IMR-90 (cell line): ENCODE measurements at regions not wholly inside any gene's neighbourhood (a gene's known extent, or its start where the extent isn't known, plus 50 kb on each side); places are given as distances from the start of the nearest gene placed in this dataset.

Source experiments
- ATAC-seq: fragments of 200-7000 bp; cut with Tn5 transposase; 2 replicates; pipeline ENCODE4 v1.9.1; 2020; ENCODE audit warnings: low read depth, mild to moderate bottlenecking, moderate library complexity
- BruUV-seq: library from RNA; stranded (reverse); fragments of 400-500 nt; replicated peaks from 2 replicates; lab custom pipeline; 2021; lab: Mats Ljungman, UMichigan
- CTCF ChIA-PET: fragments of 300-600 bp; formaldehyde crosslinking; extraction: SDS; loops from one replicate; lab custom pipeline; 2021; ENCODE audit warnings: antibody characterized with exemption; lab: Yijun Ruan, JAX
- POLR2A ChIA-PET: fragments of 300-600 bp; sonication (Branson Sonifier 250); formaldehyde crosslinking; loops from one replicate; lab custom pipeline; 2022; ENCODE audit warnings: antibody characterized with exemption; ENCODE audit not compliant: unreplicated experiment; lab: Charles Lee
- DNase-seq: peaks from one replicate; pipeline ENCODE4 v3.0.0; 2013
- H2AFZ ChIP-seq: replicated peaks from 2 replicates; pipeline ENCODE3; 2013; ENCODE audit warnings: low read length, mild to moderate bottlenecking; ENCODE audit not compliant: poor library complexity
- H2AK5ac ChIP-seq: 2 replicates; pipeline ENCODE4 v1.6.1; 2013; ENCODE audit warnings: low read depth, low read length, inconsistent platforms
- H2AK9ac ChIP-seq: replicated peaks from 2 replicates; pipeline ENCODE3; 2013; ENCODE audit warnings: mild to moderate bottlenecking, low read depth, low read length, moderate library complexity; ENCODE audit not compliant: poor library complexity
- H2BK120ac ChIP-seq: 2 replicates; pipeline ENCODE4 v1.6.1; 2013; ENCODE audit warnings: low read depth, low read length, inconsistent platforms
- H2BK15ac ChIP-seq: 3 replicates; pipeline ENCODE4 v1.6.1; 2013; ENCODE audit warnings: low read depth, low read length, inconsistent platforms
- H2BK20ac ChIP-seq: 2 replicates; pipeline ENCODE4 v1.6.1; 2013; ENCODE audit warnings: low read depth, mild to moderate bottlenecking, inconsistent platforms, low read length, moderate library complexity
- H2BK5ac ChIP-seq: 2 replicates; pipeline ENCODE4 v1.6.1; 2013; ENCODE audit warnings: mild to moderate bottlenecking, low read depth, low read length, inconsistent platforms; ENCODE audit not compliant: poor library complexity, severe bottlenecking
- H3K14ac ChIP-seq: replicated peaks from 2 replicates; pipeline ENCODE4 v1.6.1; 2013; ENCODE audit warnings: low read depth, low read length, inconsistent platforms
- H3K18ac ChIP-seq: 2 replicates; pipeline ENCODE4 v1.6.1; 2013; ENCODE audit warnings: low read depth, low read length, control low read depth
- H3K23ac ChIP-seq: 2 replicates; pipeline ENCODE4 v1.6.1; 2013; ENCODE audit warnings: low read depth, low read length, inconsistent platforms
- H3K27ac ChIP-seq: 2 replicates; pipeline ENCODE4 v1.5.1; 2013; ENCODE audit warnings: mild to moderate bottlenecking, control low read depth, low read length; ENCODE audit not compliant: insufficient read depth
- H3K27me3 ChIP-seq: 2 replicates; pipeline ENCODE4 v1.6.1; 2013; ENCODE audit warnings: low read length; ENCODE audit not compliant: control insufficient read depth, insufficient read depth
- H3K36me3 ChIP-seq: 2 replicates; pipeline ENCODE4 v1.6.1; 2013; ENCODE audit warnings: low read length, mixed read lengths; ENCODE audit not compliant: control insufficient read depth, insufficient read depth
- H3K4ac ChIP-seq: 2 replicates; pipeline ENCODE4 v1.6.1; 2013; ENCODE audit warnings: low read depth, low read length, inconsistent platforms
- H3K4me1 ChIP-seq: 2 replicates; pipeline ENCODE4 v1.6.1; 2013; ENCODE audit warnings: low read length, mixed read lengths; ENCODE audit not compliant: control insufficient read depth, insufficient read depth
- H3K4me2 ChIP-seq: 2 replicates; pipeline ENCODE4 v1.6.1; 2013; ENCODE audit warnings: low read depth, mild to moderate bottlenecking, control low read depth, low read length, moderate library complexity
- H3K4me3 ChIP-seq: 2 replicates; pipeline ENCODE4 v1.5.1; 2013; ENCODE audit warnings: low read depth, mild to moderate bottlenecking, control low read depth, low read length, moderate library complexity; ENCODE audit not compliant: insufficient read depth
- H3K56ac ChIP-seq: 2 replicates; pipeline ENCODE4 v1.6.1; 2013; ENCODE audit warnings: low read length, inconsistent platforms; ENCODE audit not compliant: insufficient read depth; ENCODE audit errors: extremely low read depth
- H3K79me1 ChIP-seq, 2 experiments: 2 replicates each; pipeline ENCODE4 v1.6.1; 2013; ENCODE audit warnings: low read length in 2 of 2, inconsistent platforms in 1 of 2, low read depth in 1 of 2
- H3K9ac ChIP-seq: 2 replicates; pipeline ENCODE4 v1.6.1; 2013; ENCODE audit warnings: low read depth, low read length, control low read depth
- H3K9me1 ChIP-seq: 2 replicates; pipeline ENCODE4 v1.6.1; 2013; ENCODE audit warnings: low read length, inconsistent platforms; ENCODE audit not compliant: insufficient read depth
- H3K9me3 ChIP-seq: 2 replicates; pipeline ENCODE4 v1.6.1; 2013; ENCODE audit warnings: low read length; ENCODE audit not compliant: control insufficient read depth, insufficient read depth
- H4K20me1 ChIP-seq: 2 replicates; pipeline ENCODE4 v1.6.1; 2013; ENCODE audit warnings: low read length, inconsistent platforms; ENCODE audit not compliant: insufficient read depth
- H4K5ac ChIP-seq: 2 replicates; pipeline ENCODE4 v1.6.1; 2013; ENCODE audit warnings: mild to moderate bottlenecking, low read depth, low read length, control low read depth
- H4K8ac ChIP-seq, 2 experiments: 2 replicates each; pipeline ENCODE4 v1.6.1; 2013; ENCODE audit warnings: low read depth in 2 of 2, low read length in 2 of 2, control low read depth in 1 of 2, inconsistent platforms in 1 of 2
- H4K91ac ChIP-seq: 2 replicates; pipeline ENCODE4 v1.6.1; 2013; ENCODE audit warnings: low read depth, low read length, inconsistent platforms; ENCODE audit not compliant: insufficient read depth
- BHLHE40 ChIP-seq: fragments of 150-350 bp; IDR thresholded peaks from 2 replicates; pipeline ENCODE4 v1.6.1; 2016; ENCODE audit warnings: mild to moderate bottlenecking, low read depth, low read length
- CEBPB ChIP-seq: IDR thresholded peaks from 2 replicates; pipeline ENCODE4 v1.6.1; 2012; ENCODE audit warnings: low read depth, low read length, improper control_type of control experiment
- CHD1 ChIP-seq: IDR thresholded peaks from 2 replicates; pipeline ENCODE4 v1.6.1; 2012; ENCODE audit warnings: low read depth, low read length, improper control_type of control experiment
- FOS ChIP-seq: fragments of 150-350 bp; IDR thresholded peaks from 2 replicates; pipeline ENCODE4 v1.6.1; 2016; ENCODE audit warnings: low read depth, low read length
- MAFK ChIP-seq: IDR thresholded peaks from 2 replicates; pipeline ENCODE4 v1.6.1; 2012; ENCODE audit warnings: low read depth, low read length, improper control_type of control experiment
- MAZ ChIP-seq: IDR thresholded peaks from 2 replicates; pipeline ENCODE4 v1.6.1; 2012; ENCODE audit warnings: low read depth, mild to moderate bottlenecking, low read length, improper control_type of control experiment, moderate library complexity, borderline replicate concordance
- MXI1 ChIP-seq: IDR thresholded peaks from 2 replicates; pipeline ENCODE4 v1.6.1; 2012; ENCODE audit warnings: low read depth, mild to moderate bottlenecking, low read length, moderate library complexity, borderline replicate concordance
- NFE2L2 ChIP-seq: fragments of 150-350 bp; IDR thresholded peaks from 2 replicates; pipeline ENCODE4 v1.6.1; 2016; ENCODE audit warnings: low read depth, mild to moderate bottlenecking, low read length
- POLR2A ChIP-seq: IDR thresholded peaks from 2 replicates; pipeline ENCODE4 v1.6.1; 2012; ENCODE audit warnings: mild to moderate bottlenecking, low read depth, low read length
- RAD21 ChIP-seq: IDR thresholded peaks from 2 replicates; pipeline ENCODE4 v1.6.1; 2012; ENCODE audit warnings: low read length, improper control_type of control experiment
- RCOR1 ChIP-seq: IDR thresholded peaks from 2 replicates; pipeline ENCODE4 v1.6.1; 2012; ENCODE audit warnings: mild to moderate bottlenecking, low read length, improper control_type of control experiment; ENCODE audit not compliant: insufficient replicate concordance
- RFX5 ChIP-seq: IDR thresholded peaks from 2 replicates; pipeline ENCODE4 v1.8.0; 2012; ENCODE audit warnings: low read depth, mild to moderate bottlenecking, low read length, moderate library complexity
- SMC3 ChIP-seq: fragments of 150-350 bp; IDR thresholded peaks from 2 replicates; pipeline ENCODE4 v1.6.1; 2016; ENCODE audit warnings: low read depth, mild to moderate bottlenecking, antibody characterized with exemption, low read length, moderate library complexity
- WGBS, 2 experiments: methylation state at CpG; one replicate each; pipeline versions ENCODE4 v1.1.5 to v1.1.7; 2013; ENCODE audit warnings: missing lambda C conversion rate in 2 of 2; ENCODE audit not compliant: insufficient read length in 1 of 2; ENCODE audit errors: extremely low coverage in 2 of 2; 5-methylcytosine and 5-hydroxymethylcytosine counted together
- dilution Hi-C: fragments of 300-500 bp; cut with HindIII; formaldehyde crosslinking; loops from one replicate; pipeline ENCODE4 v1.14.3; 2018; ENCODE audit warnings: low sequenced_read_pairs; ENCODE audit not compliant: unreplicated experiment
- in situ Hi-C: fragments of 300-500 bp; cut with MboI; formaldehyde crosslinking; loops from 3 replicates; pipeline ENCODE4 v1.14.3; 2019; ENCODE audit warnings: low sequenced_read_pairs, inconsistent platforms, mixed read lengths
- intact Hi-C: fragments of 100-400 bp; cut with micrococcal nuclease; formaldehyde crosslinking; loops from 2 replicates; pipeline ENCODE4 v1.10.0; 2022
- TF ChIP-seq, protein P1 (sequence below): fragments of 150-350 bp; IDR thresholded peaks from 2 replicates; pipeline ENCODE4 v1.6.1; 2016; ENCODE audit warnings: low read depth, mild to moderate bottlenecking, low read length, moderate library complexity, borderline replicate concordance
- TF ChIP-seq, protein P2 (sequence below): conservative IDR thresholded peaks from 2 replicates; pipeline ENCODE4 v1.5.1; 2012; ENCODE audit warnings: mild to moderate bottlenecking, low read depth, low read length, improper control_type of control experiment
- TF ChIP-seq, protein P3 (sequence below): fragments of 150-350 bp; IDR thresholded peaks from 2 replicates; pipeline ENCODE4 v1.6.1; 2017; ENCODE audit warnings: mild to moderate bottlenecking, antibody characterized with exemption, low read length, low read depth

DNA sequence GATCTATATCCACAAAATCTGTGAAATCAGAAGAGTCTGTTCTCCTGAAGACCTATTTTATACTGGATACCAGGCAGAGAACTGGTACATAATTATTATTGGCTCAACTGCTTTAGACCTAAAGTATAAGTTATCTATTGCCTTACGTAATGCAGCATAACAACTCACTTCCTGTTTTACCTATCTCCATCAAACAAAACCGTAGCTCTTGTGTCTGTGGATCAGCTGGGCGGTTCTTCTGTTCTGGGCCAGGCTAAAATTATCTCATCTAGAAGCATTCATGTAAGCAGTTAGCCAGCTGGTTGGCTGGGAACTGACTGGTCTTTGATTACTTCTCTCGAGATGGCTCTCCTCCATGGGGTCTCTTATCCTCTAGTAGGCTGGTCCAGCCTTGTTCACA, 57.8 kb downstream of the PPP1R2C start:
- Histone ChIP-seq H2AK9ac (no peak overlapping the region), H3K4me1 (no peaks in the 10 kb centered on the region), H3K27me3 (no peaks in the 10 kb centered on the region), H4K20me1 (no peaks in the 10 kb centered on the region), H2AK5ac (no peak overlapping the region), H4K91ac (no peak overlapping the region), H3K79me1 (no peaks in the 10 kb centered on the region), H2AFZ (no peak overlapping the region), H3K9me3 (no peaks in the 10 kb centered on the region), H2BK20ac (no peak overlapping the region), H3K9ac (no peak overlapping the region), H4K8ac (no peak overlapping the region), H3K56ac (no peak overlapping the region), H3K23ac (no peak overlapping the region), H4K5ac (no peak overlapping the region), H3K9me1 (no peaks in the 10 kb centered on the region), H2BK15ac (no peak overlapping the region), H3K4me2 (no peak overlapping the region), H2BK5ac (no peak overlapping the region), H3K4me3 (no peak overlapping the region), H2BK120ac (no peak overlapping the region), H3K36me3 (no peaks in the 10 kb centered on the region), H3K14ac (no peak overlapping the region), H3K4ac (no peak overlapping the region), H3K27ac (no peak overlapping the region), H3K18ac (no peak overlapping the region)
- in situ Hi-C loops (no loop called here), intact Hi-C loops (no loop called here), dilution Hi-C loops (no loop called here)
- TF ChIP-seq NFE2L2 (no peak), MXI1 (no peak), MAFK (no peak), CEBPB (no peak), SMC3 (no peak), RAD21 (no peak), BHLHE40 (no peak), MAZ (no peak), FOS (no peak), RCOR1 (no peak), CHD1 (no peak), RFX5 (no peak), POLR2A (no peak)
- TF ChIP-seq, protein P1, sequence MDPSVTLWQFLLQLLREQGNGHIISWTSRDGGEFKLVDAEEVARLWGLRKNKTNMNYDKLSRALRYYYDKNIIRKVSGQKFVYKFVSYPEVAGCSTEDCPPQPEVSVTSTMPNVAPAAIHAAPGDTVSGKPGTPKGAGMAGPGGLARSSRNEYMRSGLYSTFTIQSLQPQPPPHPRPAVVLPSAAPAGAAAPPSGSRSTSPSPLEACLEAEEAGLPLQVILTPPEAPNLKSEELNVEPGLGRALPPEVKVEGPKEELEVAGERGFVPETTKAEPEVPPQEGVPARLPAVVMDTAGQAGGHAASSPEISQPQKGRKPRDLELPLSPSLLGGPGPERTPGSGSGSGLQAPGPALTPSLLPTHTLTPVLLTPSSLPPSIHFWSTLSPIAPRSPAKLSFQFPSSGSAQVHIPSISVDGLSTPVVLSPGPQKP: no peak
- TF ChIP-seq, protein P2, sequence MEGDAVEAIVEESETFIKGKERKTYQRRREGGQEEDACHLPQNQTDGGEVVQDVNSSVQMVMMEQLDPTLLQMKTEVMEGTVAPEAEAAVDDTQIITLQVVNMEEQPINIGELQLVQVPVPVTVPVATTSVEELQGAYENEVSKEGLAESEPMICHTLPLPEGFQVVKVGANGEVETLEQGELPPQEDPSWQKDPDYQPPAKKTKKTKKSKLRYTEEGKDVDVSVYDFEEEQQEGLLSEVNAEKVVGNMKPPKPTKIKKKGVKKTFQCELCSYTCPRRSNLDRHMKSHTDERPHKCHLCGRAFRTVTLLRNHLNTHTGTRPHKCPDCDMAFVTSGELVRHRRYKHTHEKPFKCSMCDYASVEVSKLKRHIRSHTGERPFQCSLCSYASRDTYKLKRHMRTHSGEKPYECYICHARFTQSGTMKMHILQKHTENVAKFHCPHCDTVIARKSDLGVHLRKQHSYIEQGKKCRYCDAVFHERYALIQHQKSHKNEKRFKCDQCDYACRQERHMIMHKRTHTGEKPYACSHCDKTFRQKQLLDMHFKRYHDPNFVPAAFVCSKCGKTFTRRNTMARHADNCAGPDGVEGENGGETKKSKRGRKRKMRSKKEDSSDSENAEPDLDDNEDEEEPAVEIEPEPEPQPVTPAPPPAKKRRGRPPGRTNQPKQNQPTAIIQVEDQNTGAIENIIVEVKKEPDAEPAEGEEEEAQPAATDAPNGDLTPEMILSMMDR: no peak
- TF ChIP-seq, protein P3, sequence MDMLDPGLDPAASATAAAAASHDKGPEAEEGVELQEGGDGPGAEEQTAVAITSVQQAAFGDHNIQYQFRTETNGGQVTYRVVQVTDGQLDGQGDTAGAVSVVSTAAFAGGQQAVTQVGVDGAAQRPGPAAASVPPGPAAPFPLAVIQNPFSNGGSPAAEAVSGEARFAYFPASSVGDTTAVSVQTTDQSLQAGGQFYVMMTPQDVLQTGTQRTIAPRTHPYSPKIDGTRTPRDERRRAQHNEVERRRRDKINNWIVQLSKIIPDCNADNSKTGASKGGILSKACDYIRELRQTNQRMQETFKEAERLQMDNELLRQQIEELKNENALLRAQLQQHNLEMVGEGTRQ: no peak
- no peak for DNase-seq
- WGBS, 2 experiments: no CpG with 5 or more reads among the region's 4 CpGs
- ChIA-PET CTCF (no interaction called here), POLR2A (no interaction called here)
- ATAC-seq: no peak
- BruUV-seq: no TSS peak
